ENCODE measurements at regions not wholly inside any gene's neighbourhood (a gene's known extent, or its start where the extent isn't known, plus 50 kb on each side); places are given as distances from the start of the nearest gene placed in this dataset.

GRCh38 chr6:14254505-14254904, 136.9 kb downstream of the CD83 start:
- no peak for DNase-seq

DNA sequence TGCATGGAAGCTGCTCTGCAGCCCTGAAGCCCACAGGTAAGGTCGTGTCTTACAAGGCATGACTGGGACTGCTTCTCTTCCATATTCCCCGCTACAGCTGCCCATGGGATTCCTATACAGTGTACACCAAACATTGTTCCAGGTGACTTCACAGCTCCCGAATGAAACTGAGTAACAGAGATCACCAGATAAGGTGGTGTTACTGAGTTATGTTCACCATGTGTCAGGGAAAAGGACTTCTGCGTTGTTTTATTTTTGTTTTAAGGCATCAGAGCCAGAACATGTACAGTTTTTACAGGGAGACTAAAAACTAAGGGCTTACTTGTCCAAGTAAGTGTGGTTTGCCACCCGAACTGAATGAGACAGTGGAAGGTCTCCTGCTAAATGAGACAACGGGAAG, 138.3 kb downstream of the CD83 start:
- no peak for DNase-seq

DNA sequence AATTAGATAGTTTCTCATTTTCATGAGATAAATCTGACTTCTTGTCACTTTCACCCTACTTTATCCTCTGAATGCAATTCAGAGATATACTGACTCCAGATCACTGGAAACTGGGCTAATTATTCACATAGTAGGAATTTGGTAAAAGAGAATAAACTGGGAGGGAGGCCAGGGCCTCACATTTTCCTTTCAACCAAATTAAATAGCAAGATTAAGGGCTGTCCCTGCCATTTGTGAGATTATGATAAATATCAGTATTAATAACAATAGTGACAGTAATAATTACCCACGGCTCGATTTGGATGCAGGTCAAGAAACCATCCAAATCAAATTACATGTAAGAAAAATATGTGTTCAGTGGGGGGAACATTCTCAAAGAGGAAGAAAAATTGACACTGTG, 140.5 kb downstream of the CD83 start:
- DNase-seq = no peak

- no peak for DNase-seq
Measured at GRCh38 chr6:14258695-14259593, 141.4 kb downstream of the CD83 start.

- DNase-seq = no peak
Measured at GRCh38 chr6:14259594-14260152, 142.1 kb downstream of the CD83 start.

- DNase-seq = no peak
Measured at GRCh38 chr6:14260839-14261238, 143.3 kb downstream of the CD83 start.

- DNase-seq = no peak
Measured at GRCh38 chr6:14263881-14264424, 146.4 kb downstream of the CD83 start.

DNA sequence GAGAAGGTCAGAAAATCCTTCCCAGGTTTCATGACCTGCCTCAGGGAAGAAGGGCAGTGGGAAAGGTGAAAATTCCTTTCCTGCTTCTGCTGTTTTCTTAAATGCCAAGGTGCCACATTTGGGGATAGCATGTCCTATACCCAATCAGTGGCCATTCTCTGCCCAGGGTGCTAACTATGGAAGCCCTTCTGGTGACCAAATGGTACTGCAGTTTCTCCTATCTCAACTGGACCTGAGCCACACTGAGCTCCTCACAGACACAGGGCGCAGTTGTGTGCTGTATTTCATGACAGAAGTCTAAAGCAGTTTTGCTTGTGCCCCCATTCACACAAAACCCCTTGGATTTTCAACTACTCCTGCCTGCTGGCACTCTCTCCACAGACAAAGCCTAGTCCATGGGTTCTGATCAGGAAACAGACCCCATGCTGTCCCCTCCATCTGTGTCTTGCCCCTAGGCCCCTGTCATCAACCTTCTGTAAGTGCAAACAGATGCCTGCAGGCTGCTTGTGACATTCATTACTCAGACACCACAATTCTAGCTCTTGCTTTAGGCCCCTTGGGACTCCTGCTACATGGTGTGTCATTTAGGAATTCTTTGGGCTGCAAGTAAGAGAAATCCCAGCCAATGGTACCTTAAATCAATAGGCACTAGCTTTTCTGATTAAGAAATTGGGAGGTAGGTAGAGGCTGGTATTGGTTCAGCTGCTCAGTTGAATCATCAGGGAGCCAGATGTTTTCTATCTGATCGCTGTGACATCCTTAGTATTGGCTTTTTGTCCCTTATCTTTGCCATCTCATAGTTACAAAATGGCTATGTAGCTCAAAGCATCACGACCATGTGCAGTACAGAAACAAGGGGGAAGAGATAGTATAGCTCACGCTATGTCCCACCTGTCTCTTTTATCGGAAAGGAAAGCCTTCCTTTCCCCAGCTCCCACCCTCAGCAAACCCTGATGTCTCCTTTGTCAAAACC, 147.8 kb downstream of the CD83 start:
- no peak for DNase-seq

DNA sequence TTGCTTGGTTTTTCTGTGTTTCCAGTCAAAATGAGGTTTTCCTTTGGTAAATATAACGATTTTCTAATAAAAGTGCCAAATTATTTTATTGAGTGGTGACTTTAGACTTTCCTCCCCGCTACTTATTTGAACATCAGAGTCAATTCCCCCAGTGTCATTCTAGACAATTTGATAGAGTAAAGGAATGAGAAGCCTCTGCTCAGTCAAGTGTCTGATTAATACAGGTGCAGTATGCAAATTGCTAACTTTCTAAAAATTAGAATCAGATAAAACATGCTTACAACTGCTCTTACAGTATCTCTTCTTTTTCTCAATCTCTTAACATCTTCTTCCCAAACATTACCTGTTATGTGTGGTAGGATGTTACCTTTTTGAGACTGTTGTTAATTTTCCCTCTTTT, 148.7 kb downstream of the CD83 start:
- no peak for DNase-seq

GRCh38 chr6:14267885-14268660, 150.5 kb downstream of the CD83 start:
- no peak for DNase-seq

DNA sequence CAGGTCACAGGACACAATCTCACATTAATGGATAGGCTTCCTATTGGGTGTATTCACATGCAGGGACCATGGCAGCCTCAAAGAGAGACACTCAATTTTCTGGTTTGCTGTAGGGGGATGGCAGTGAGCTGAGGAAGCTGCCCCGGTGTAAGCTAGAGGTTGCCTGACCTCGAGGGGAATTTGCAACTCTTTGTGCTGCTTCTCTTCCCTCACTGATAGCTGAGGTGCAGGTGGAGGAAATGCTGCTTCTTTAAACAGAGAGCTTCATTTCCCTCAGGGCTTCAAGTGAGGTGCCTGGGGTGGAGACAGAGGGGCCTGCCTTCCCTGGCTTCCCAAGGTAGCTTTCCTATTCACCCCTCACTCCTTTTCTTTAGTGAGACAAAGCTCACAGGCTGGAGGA, 151.9 kb downstream of the CD83 start:
- no peak for DNase-seq

DNA sequence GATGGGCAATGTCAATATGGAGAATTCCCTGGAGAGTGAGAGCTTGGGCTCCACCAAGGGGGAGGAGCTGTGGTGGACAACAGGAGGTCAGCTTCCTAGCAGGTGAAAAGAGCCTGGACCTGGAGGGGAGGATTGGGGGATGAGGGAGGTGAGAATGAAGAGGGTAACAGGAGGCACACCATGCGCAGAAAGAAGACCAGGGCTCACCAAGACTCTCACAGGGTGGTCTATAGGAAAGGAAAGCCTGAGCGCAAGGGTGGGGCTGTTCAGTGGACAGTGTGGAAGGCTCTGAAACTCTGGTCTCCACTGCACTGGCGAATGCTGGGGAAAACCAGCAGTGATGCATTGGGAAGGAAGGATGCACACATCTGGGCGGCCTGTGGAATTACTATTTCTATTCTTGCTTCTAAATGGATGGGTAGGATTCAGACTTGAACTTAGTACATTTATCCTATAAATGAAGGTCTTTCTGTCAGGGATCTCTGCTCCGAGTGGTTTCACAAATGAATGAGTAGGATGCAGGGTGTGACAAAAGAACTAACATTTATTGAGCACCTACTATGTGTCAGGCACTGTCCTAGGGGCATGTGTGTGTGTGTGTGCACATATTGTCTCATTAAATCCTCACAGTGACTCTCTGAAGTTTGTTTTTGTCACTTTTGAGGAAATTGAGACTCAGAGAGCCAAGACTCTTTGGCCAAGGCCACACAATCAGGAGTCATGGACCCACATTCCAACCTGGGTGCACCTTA, 152.7 kb downstream of the CD83 start:
- DNase-seq = no peak

DNA sequence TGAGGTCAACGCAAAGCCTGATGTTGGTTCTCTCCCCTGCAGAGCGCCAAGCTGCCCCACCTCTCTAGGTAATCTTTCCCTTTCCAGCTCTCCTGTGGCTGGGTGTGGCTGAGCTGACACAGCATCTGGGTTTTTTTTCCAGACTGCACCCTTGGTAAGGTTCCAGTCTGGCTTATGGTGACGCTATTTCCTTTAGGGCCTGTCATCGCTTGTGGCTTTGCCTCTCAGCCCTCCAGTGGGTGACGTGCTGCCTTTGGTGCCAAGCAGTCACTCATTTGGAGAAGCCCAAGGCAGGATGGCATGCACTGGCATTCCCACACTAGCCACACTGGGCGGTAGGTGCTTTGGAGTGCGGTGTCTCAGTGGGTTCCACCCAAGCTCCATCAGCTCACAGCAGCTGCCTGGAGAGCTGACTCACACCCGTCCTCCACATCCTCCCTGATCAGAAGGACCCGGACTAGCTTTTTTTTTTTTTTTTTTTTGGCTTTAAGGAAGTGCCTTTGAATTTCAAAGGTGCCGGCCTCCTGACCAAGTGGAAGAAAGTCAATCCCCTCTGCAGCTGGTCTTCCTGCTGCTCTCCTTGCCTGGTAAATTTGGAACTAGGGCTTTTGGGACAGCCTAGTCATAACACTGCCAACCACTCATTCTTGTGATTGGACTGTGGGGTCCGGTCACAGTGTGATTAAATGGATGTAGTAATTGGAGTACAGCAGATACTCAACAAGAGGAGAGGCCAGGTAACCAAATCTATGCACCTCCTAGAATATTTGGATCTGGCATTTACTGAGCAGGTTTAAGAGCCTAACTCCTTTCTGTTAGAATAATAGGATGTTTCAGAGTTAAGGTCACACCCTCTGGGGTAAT, 153.6 kb downstream of the CD83 start:
- DNase-seq = no peak

GRCh38 chr6:14271789-14272736, 154.5 kb downstream of the CD83 start:
- no peak for DNase-seq

DNA sequence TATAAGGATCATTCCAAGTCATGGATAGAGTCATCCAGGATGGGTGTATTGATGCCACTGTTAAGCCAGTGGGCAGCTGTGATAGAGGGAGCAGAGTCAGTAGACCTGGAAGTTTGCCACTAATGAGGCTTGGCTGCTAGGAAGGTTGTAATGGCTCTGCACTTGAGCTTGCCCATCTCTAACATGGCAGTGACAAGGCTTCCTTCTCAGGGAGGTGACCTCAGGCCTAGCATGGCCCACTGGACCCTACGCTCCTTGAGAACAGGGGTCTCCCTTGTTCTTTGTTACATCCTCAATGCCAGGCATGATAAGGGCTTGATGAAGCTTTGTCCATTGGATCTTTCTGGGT, 155.1 kb downstream of the CD83 start:
- no peak for DNase-seq

DNA sequence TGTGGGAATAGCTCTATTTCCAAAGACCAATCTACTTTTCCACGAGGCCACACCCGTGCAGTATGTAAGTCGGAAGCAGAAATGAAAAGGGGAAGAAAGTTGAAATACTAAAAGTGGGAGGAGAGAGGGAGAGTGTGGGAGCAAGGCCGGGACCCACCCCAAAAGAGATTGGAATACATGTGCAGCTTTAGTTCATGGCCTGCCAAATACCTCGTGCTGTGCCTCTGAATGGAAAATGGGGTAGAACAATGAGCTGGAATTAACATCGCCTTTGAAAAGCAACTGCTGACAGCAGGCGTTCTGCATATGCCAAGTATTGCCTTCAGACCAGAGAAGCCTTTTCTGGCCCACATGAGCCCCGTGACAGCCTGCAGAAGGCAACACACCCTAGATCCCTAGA, 155.6 kb downstream of the CD83 start:
- peak in 2 of 56 donors; percentile 5 to 7 for DNase-seq

- no peak for DNase-seq
Measured at GRCh38 chr6:14274016-14274415, 156.4 kb downstream of the CD83 start.

Data from nucleus accumbens (tissue), 56 donors.